HL-60/S4 treated with phorbol 12-myristate 13-acetate at 8.2 ng/mL for 4 days and 3 days (cell line): ENCODE measurements at regions not wholly inside any gene's neighbourhood (a gene's known extent, or its start where the extent isn't known, plus 50 kb on each side); places are given as distances from the start of the nearest gene placed in this dataset.

Experiments
- in situ Hi-C: fragments of 300-500 bp; cut with MboI; formaldehyde crosslinking; loops from 2 replicates; pipeline ENCODE4 v1.15.0; 2022; ENCODE audit warnings: low sequenced_read_pairs

DNA sequence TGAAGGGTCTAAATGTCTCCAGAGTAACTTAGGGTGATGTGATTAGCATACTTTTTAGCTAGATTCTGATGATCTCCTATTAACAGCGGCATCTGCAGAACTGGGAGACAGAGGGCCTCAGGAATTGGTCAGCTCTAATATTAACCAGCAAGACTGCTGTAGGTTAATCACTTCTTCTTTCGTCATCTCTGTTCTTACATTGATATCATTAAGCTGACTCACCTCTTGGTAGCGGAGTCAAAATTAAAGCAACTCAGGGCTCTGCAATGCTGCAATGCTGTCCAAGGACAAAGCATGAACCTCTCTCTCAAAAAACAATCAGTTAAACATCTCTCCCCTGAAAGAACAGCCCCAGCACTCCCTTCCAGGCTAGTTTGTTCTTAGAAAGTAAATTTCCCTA, 57.5 kb upstream of the TRA2B start:
- in situ Hi-C loops, result loop anchor here (25.0 kb wide), 1 partner anchor 242 kb away; no protein-coding TSS in a partner anchor

- in situ Hi-C loops, result loop anchor here (25.0 kb wide), 1 partner anchor 244 kb away; no protein-coding TSS in a partner anchor
Observed at GRCh38 chr3:185992831-185993374, 55.1 kb upstream of the TRA2B start.

- in situ Hi-C loops, result loop anchor here (25.0 kb wide), 1 partner anchor 246 kb away; no protein-coding TSS in a partner anchor
Observed at GRCh38 chr3:185990995-185991394, 53.2 kb upstream of the TRA2B start.

DNA sequence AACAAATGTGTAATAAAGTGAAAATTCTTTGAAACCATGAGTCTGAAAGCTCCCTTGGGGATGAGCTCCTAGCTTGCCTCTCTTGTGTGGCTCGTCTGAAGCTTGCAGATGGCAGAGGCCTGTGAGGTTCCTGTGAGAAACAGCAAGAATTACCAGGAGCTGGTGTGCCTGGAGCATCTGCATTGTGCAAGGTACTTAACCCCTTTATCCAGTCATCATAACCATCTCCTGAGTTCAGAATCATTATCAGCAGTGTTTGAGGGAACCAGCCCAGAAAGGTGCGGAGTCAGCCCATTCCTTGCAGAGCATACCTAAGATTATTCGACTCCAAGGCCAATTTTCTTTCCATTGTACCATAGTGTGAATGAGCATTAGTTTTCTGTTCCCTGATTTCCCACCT, 51.7 kb upstream of the TRA2B start:
- in situ Hi-C loops, result loop anchor here (10.0 to 25.0 kb wide), 2 partner anchors 248 to 555 kb away; partner anchors contain the start of gene CRYGS

DNA sequence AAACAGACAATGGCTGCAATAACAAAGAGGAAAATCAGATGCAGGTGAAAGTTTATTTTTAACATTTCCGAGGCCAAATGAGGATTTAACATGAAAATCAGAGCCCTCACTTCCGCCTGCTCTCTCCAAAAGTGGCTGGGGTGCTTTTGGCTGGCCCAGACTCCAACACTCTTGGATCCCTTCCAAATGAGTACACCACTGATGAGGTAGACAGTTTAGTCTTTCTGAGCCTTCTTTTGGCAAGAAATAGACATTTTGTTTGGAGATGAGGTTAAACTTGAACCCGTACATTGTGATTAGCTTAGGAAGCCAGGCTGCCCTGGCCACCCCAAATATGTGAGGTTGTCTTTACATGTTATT, 51.0 kb upstream of the TRA2B start:
- in situ Hi-C loops, result loop anchor here (10.0 to 25.0 kb wide), 2 partner anchors 249 to 556 kb away; partner anchors contain the start of gene CRYGS

- in situ Hi-C loops, result loop anchor here (10.0 to 25.0 kb wide), 2 partner anchors 249 to 557 kb away; partner anchors contain the start of gene CRYGS
Observed at GRCh38 chr3:185988080-185988815, 50.4 kb upstream of the TRA2B start.
